ENCODE measurements at regions not wholly inside any gene's neighbourhood (a gene's known extent, or its start where the extent isn't known, plus 50 kb on each side); places are given as distances from the start of the nearest gene placed in this dataset.

- no peak for TF ChIP-seq POLR2A (IDR thresholded peaks at IDR 0.05; ENCODE audit: low read depth, low read length)
- no peak for TF ChIP-seq POLR2AphosphoS5 (IDR thresholded peaks at IDR 0.05; ENCODE audit: low read depth, low read length)
- TF ChIP-seq TAF1 (IDR thresholded peaks at IDR 0.05; ENCODE audit: borderline replicate concordance, low read depth, low read length), result no peak
Observed at GRCh38 chr11:92902417-92902816, 67.0 kb upstream of the MTNR1B start.
